ENCODE measurements at regions not wholly inside any gene's neighbourhood (a gene's known extent, or its start where the extent isn't known, plus 50 kb on each side); places are given as distances from the start of the nearest gene placed in this dataset.

GRCh38 chr7:52465216-52465615 lies 570.2 kb upstream of the POM121L12 start:
- H3K9ac ChIP-seq (ENCODE audit: low read length in 5 of 5), result no peak overlapping the region
- no peaks in the 10 kb centered on the region for H3K4me1 ChIP-seq (ENCODE audit: control insufficient read depth in 5 of 5, insufficient read depth in 5 of 5, low read length in 5 of 5)
- H3K27ac ChIP-seq (ENCODE audit: low read depth, low read length), result no peak overlapping the region
- H3K27me3 ChIP-seq (ENCODE audit: control insufficient read depth in 5 of 5, insufficient read depth in 4 of 5, low read length in 5 of 5), result no peaks in the 10 kb centered on the region
- no peaks in the 10 kb centered on the region for H3K36me3 ChIP-seq (ENCODE audit: control insufficient read depth in 5 of 5, insufficient read depth in 5 of 5, low read length in 5 of 5)
- no peak overlapping the region for H3K4me3 ChIP-seq (ENCODE audit: low read depth in 1 of 5, low read length in 5 of 5)
- no peaks in the 10 kb centered on the region for H3K9me3 ChIP-seq (ENCODE audit: control insufficient read depth in 5 of 5, low read length in 5 of 5)

- Histone ChIP-seq H3K27ac (ENCODE audit: low read depth, low read length) (no peak overlapping the region), H3K27me3 (ENCODE audit: control insufficient read depth in 5 of 5, insufficient read depth in 4 of 5, low read length in 5 of 5) (no peaks in the 10 kb centered on the region), H3K9me3 (ENCODE audit: control insufficient read depth in 5 of 5, low read length in 5 of 5) (no peaks in the 10 kb centered on the region)
Measured at GRCh38 chr7:52463341-52463740, 572.1 kb upstream of the POM121L12 start.

GRCh38 chr7:52462474-52462873 lies 573.0 kb upstream of the POM121L12 start:
- no peak overlapping the region for H3K4me3 ChIP-seq (ENCODE audit: low read depth in 1 of 5, low read length in 5 of 5)
- H3K9me3 ChIP-seq (ENCODE audit: control insufficient read depth in 5 of 5, low read length in 5 of 5), result no peaks in the 10 kb centered on the region
- no peaks in the 10 kb centered on the region for H3K4me1 ChIP-seq (ENCODE audit: control insufficient read depth in 5 of 5, insufficient read depth in 5 of 5, low read length in 5 of 5)
- no peak overlapping the region for H3K27ac ChIP-seq (ENCODE audit: low read depth, low read length)
- H3K36me3 ChIP-seq (ENCODE audit: control insufficient read depth in 5 of 5, insufficient read depth in 5 of 5, low read length in 5 of 5), result no peaks in the 10 kb centered on the region
- no peaks in the 10 kb centered on the region for H3K27me3 ChIP-seq (ENCODE audit: control insufficient read depth in 5 of 5, insufficient read depth in 4 of 5, low read length in 5 of 5)
- H3K9ac ChIP-seq (ENCODE audit: low read length in 5 of 5), result no peak overlapping the region

More at GRCh38 chr7:52463341-52463740, 572.1 kb upstream of the POM121L12 start:
- H3K4me1 ChIP-seq (ENCODE audit: control insufficient read depth in 5 of 5, insufficient read depth in 5 of 5, low read length in 5 of 5), result no peaks in the 10 kb centered on the region
- no peak overlapping the region for H3K9ac ChIP-seq (ENCODE audit: low read length in 5 of 5)
- H3K4me3 ChIP-seq (ENCODE audit: low read depth in 1 of 5, low read length in 5 of 5), result no peak overlapping the region
- no peaks in the 10 kb centered on the region for H3K36me3 ChIP-seq (ENCODE audit: control insufficient read depth in 5 of 5, insufficient read depth in 5 of 5, low read length in 5 of 5)

- Histone ChIP-seq H3K9me3 (ENCODE audit: control insufficient read depth in 5 of 5, low read length in 5 of 5) (peaks cover 0 to 3% (median 0%) of the 10 kb centered on the region in 5 donors), H3K4me3 (ENCODE audit: low read depth in 1 of 5, low read length in 5 of 5) (no peak overlapping the region), H3K27me3 (ENCODE audit: control insufficient read depth in 5 of 5, insufficient read depth in 4 of 5, low read length in 5 of 5) (no peaks in the 10 kb centered on the region)
Measured at GRCh38 chr7:52455571-52455970, 579.9 kb upstream of the POM121L12 start.

GRCh38 chr7:52450816-52451215 lies 584.6 kb upstream of the POM121L12 start:
- no peaks in the 10 kb centered on the region for H3K27me3 ChIP-seq (ENCODE audit: control insufficient read depth in 5 of 5, insufficient read depth in 4 of 5, low read length in 5 of 5)
- no peak overlapping the region for H3K4me3 ChIP-seq (ENCODE audit: low read depth in 1 of 5, low read length in 5 of 5)
- H3K27ac ChIP-seq (ENCODE audit: low read depth, low read length), result no peak overlapping the region
- H3K4me1 ChIP-seq (ENCODE audit: control insufficient read depth in 5 of 5, insufficient read depth in 5 of 5, low read length in 5 of 5), result no peaks in the 10 kb centered on the region
- H3K36me3 ChIP-seq (ENCODE audit: control insufficient read depth in 5 of 5, insufficient read depth in 5 of 5, low read length in 5 of 5), result no peaks in the 10 kb centered on the region
- H3K9ac ChIP-seq (ENCODE audit: low read length in 5 of 5), result no peak overlapping the region
- H3K9me3 ChIP-seq (ENCODE audit: control insufficient read depth in 5 of 5, low read length in 5 of 5), result peaks cover 0 to 3% (median 0%) of the 10 kb centered on the region in 5 donors

More at GRCh38 chr7:52455571-52455970, 579.9 kb upstream of the POM121L12 start:
- Histone ChIP-seq H3K36me3 (ENCODE audit: control insufficient read depth in 5 of 5, insufficient read depth in 5 of 5, low read length in 5 of 5) (no peaks in the 10 kb centered on the region), H3K9ac (ENCODE audit: low read length in 5 of 5) (no peak overlapping the region), H3K27ac (ENCODE audit: low read depth, low read length) (no peak overlapping the region), H3K4me1 (ENCODE audit: control insufficient read depth in 5 of 5, insufficient read depth in 5 of 5, low read length in 5 of 5) (no peaks in the 10 kb centered on the region)

GRCh38 chr7:52447581-52448180 lies 587.8 kb upstream of the POM121L12 start:
- H3K27me3 ChIP-seq (ENCODE audit: control insufficient read depth in 5 of 5, insufficient read depth in 4 of 5, low read length in 5 of 5), result no peaks in the 10 kb centered on the region
- no peak overlapping the region for H3K27ac ChIP-seq (ENCODE audit: low read depth, low read length)
- peaks cover 0 to 2% (median 0%) of the 10 kb centered on the region in 5 donors for H3K9me3 ChIP-seq (ENCODE audit: control insufficient read depth in 5 of 5, low read length in 5 of 5)
- H3K4me1 ChIP-seq (ENCODE audit: control insufficient read depth in 5 of 5, insufficient read depth in 5 of 5, low read length in 5 of 5), result no peaks in the 10 kb centered on the region
- H3K4me3 ChIP-seq (ENCODE audit: low read depth in 1 of 5, low read length in 5 of 5), result no peak overlapping the region
- no peak overlapping the region for H3K9ac ChIP-seq (ENCODE audit: low read length in 5 of 5)
- no peaks in the 10 kb centered on the region for H3K36me3 ChIP-seq (ENCODE audit: control insufficient read depth in 5 of 5, insufficient read depth in 5 of 5, low read length in 5 of 5)

- no peak overlapping the region for H3K4me3 ChIP-seq (ENCODE audit: low read depth in 1 of 5, low read length in 5 of 5)
- no peak overlapping the region for H3K9ac ChIP-seq (ENCODE audit: low read length in 5 of 5)
- no peaks in the 10 kb centered on the region for H3K27me3 ChIP-seq (ENCODE audit: control insufficient read depth in 5 of 5, insufficient read depth in 4 of 5, low read length in 5 of 5)
- H3K4me1 ChIP-seq (ENCODE audit: control insufficient read depth in 5 of 5, insufficient read depth in 5 of 5, low read length in 5 of 5), result no peaks in the 10 kb centered on the region
- H3K9me3 ChIP-seq (ENCODE audit: control insufficient read depth in 5 of 5, low read length in 5 of 5), result peaks cover 0 to 3% (median 0%) of the 10 kb centered on the region in 5 donors
- H3K27ac ChIP-seq (ENCODE audit: low read depth, low read length), result no peak overlapping the region
- no peaks in the 10 kb centered on the region for H3K36me3 ChIP-seq (ENCODE audit: control insufficient read depth in 5 of 5, insufficient read depth in 5 of 5, low read length in 5 of 5)
Measured at GRCh38 chr7:52436278-52436677, 599.2 kb upstream of the POM121L12 start.

GRCh38 chr7:52431082-52431815 lies 604.2 kb upstream of the POM121L12 start:
- Histone ChIP-seq H3K4me3 (ENCODE audit: low read depth in 1 of 5, low read length in 5 of 5) (no peak overlapping the region), H3K36me3 (ENCODE audit: control insufficient read depth in 5 of 5, insufficient read depth in 5 of 5, low read length in 5 of 5) (no peaks in the 10 kb centered on the region), H3K4me1 (ENCODE audit: control insufficient read depth in 5 of 5, insufficient read depth in 5 of 5, low read length in 5 of 5) (no peaks in the 10 kb centered on the region), H3K27ac (ENCODE audit: low read depth, low read length) (no peak overlapping the region), H3K9ac (ENCODE audit: low read length in 5 of 5) (no peak overlapping the region), H3K9me3 (ENCODE audit: control insufficient read depth in 5 of 5, low read length in 5 of 5) (peaks cover 0 to 7% (median 0%) of the 10 kb centered on the region in 5 donors), H3K27me3 (ENCODE audit: control insufficient read depth in 5 of 5, insufficient read depth in 4 of 5, low read length in 5 of 5) (no peaks in the 10 kb centered on the region)

- H3K9ac ChIP-seq (ENCODE audit: low read length in 5 of 5), result no peak overlapping the region
- peaks cover 0 to 7% (median 0%) of the 10 kb centered on the region in 5 donors for H3K9me3 ChIP-seq (ENCODE audit: control insufficient read depth in 5 of 5, low read length in 5 of 5)
- no peaks in the 10 kb centered on the region for H3K27me3 ChIP-seq (ENCODE audit: control insufficient read depth in 5 of 5, insufficient read depth in 4 of 5, low read length in 5 of 5)
- H3K4me3 ChIP-seq (ENCODE audit: low read depth in 1 of 5, low read length in 5 of 5), result no peak overlapping the region
- H3K27ac ChIP-seq (ENCODE audit: low read depth, low read length), result no peak overlapping the region
- no peaks in the 10 kb centered on the region for H3K4me1 ChIP-seq (ENCODE audit: control insufficient read depth in 5 of 5, insufficient read depth in 5 of 5, low read length in 5 of 5)
- no peaks in the 10 kb centered on the region for H3K36me3 ChIP-seq (ENCODE audit: control insufficient read depth in 5 of 5, insufficient read depth in 5 of 5, low read length in 5 of 5)
Measured at GRCh38 chr7:52423251-52423650, 612.2 kb upstream of the POM121L12 start.

- no peak overlapping the region for H3K27ac ChIP-seq (ENCODE audit: low read depth, low read length)
- no peaks in the 10 kb centered on the region for H3K4me1 ChIP-seq (ENCODE audit: control insufficient read depth in 5 of 5, insufficient read depth in 5 of 5, low read length in 5 of 5)
- no peak overlapping the region for H3K4me3 ChIP-seq (ENCODE audit: low read depth in 1 of 5, low read length in 5 of 5)
- H3K9me3 ChIP-seq (ENCODE audit: control insufficient read depth in 5 of 5, low read length in 5 of 5), result peaks cover 0 to 4% (median 0%) of the 10 kb centered on the region in 5 donors
- H3K36me3 ChIP-seq (ENCODE audit: control insufficient read depth in 5 of 5, insufficient read depth in 5 of 5, low read length in 5 of 5), result no peaks in the 10 kb centered on the region
- H3K9ac ChIP-seq (ENCODE audit: low read length in 5 of 5), result no peak overlapping the region
- no peaks in the 10 kb centered on the region for H3K27me3 ChIP-seq (ENCODE audit: control insufficient read depth in 5 of 5, insufficient read depth in 4 of 5, low read length in 5 of 5)
Measured at GRCh38 chr7:52413051-52413450, 622.4 kb upstream of the POM121L12 start.

Measured in subcutaneous abdominal adipose tissue (tissue), 5 donors.